ENCODE measurements at regions not wholly inside any gene's neighbourhood (a gene's known extent, or its start where the extent isn't known, plus 50 kb on each side); places are given as distances from the start of the nearest gene placed in this dataset.

DNA sequence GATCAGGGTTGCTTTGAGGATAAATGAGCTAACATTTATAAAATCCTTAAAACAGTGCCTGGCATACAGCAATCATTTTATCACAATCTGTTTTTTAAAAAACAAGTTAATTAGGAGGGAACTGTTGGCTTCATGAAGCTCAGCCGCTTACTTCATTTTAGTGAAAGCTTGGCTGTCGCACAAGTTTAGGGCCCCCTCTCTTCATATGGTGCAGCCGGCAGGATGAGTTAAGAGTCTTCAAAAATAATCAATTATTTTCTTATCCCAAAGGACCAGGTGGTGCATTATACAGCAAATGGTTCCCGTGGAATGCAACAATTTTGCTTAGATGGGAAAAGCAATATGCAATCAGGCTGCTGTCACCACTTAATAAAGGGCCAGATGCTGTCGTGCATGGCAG is 57.4 kb upstream of the PROKR2 start:
- TF ChIP-seq ZBTB33 (IDR thresholded peaks at IDR 0.05) (no peak), YY1 (IDR thresholded peaks at IDR 0.05) (no peak), TAF1 (conservative IDR thresholded peaks at IDR 0.05) (no peak), ATF3 (IDR thresholded peaks at IDR 0.05) (no peak), GABPA (IDR thresholded peaks at IDR 0.05 in 1 of 2, conservative IDR thresholded peaks at IDR 0.05 in 1 of 2) (no peak), RAD21 (IDR thresholded peaks at IDR 0.05) (no peak), SP1 (IDR thresholded peaks at IDR 0.05) (no peak), FOXA1 (IDR thresholded peaks at IDR 0.05) (no peak), EGR1 (IDR thresholded peaks at IDR 0.05; ENCODE audit: low read depth in 2 of 2) (no peak), HNF4G (IDR thresholded peaks at IDR 0.05) (no peak), JUND (IDR thresholded peaks at IDR 0.05) (no peak)
- TF ChIP-seq, protein P1, sequence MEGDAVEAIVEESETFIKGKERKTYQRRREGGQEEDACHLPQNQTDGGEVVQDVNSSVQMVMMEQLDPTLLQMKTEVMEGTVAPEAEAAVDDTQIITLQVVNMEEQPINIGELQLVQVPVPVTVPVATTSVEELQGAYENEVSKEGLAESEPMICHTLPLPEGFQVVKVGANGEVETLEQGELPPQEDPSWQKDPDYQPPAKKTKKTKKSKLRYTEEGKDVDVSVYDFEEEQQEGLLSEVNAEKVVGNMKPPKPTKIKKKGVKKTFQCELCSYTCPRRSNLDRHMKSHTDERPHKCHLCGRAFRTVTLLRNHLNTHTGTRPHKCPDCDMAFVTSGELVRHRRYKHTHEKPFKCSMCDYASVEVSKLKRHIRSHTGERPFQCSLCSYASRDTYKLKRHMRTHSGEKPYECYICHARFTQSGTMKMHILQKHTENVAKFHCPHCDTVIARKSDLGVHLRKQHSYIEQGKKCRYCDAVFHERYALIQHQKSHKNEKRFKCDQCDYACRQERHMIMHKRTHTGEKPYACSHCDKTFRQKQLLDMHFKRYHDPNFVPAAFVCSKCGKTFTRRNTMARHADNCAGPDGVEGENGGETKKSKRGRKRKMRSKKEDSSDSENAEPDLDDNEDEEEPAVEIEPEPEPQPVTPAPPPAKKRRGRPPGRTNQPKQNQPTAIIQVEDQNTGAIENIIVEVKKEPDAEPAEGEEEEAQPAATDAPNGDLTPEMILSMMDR (IDR thresholded peaks at IDR 0.05; ENCODE audit: low read depth, low read length, missing input control) = no peak
- TF ChIP-seq, protein P2, sequence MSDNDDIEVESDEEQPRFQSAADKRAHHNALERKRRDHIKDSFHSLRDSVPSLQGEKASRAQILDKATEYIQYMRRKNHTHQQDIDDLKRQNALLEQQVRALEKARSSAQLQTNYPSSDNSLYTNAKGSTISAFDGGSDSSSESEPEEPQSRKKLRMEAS (IDR thresholded peaks at IDR 0.05) = no peak
- TF ChIP-seq, protein P3, sequence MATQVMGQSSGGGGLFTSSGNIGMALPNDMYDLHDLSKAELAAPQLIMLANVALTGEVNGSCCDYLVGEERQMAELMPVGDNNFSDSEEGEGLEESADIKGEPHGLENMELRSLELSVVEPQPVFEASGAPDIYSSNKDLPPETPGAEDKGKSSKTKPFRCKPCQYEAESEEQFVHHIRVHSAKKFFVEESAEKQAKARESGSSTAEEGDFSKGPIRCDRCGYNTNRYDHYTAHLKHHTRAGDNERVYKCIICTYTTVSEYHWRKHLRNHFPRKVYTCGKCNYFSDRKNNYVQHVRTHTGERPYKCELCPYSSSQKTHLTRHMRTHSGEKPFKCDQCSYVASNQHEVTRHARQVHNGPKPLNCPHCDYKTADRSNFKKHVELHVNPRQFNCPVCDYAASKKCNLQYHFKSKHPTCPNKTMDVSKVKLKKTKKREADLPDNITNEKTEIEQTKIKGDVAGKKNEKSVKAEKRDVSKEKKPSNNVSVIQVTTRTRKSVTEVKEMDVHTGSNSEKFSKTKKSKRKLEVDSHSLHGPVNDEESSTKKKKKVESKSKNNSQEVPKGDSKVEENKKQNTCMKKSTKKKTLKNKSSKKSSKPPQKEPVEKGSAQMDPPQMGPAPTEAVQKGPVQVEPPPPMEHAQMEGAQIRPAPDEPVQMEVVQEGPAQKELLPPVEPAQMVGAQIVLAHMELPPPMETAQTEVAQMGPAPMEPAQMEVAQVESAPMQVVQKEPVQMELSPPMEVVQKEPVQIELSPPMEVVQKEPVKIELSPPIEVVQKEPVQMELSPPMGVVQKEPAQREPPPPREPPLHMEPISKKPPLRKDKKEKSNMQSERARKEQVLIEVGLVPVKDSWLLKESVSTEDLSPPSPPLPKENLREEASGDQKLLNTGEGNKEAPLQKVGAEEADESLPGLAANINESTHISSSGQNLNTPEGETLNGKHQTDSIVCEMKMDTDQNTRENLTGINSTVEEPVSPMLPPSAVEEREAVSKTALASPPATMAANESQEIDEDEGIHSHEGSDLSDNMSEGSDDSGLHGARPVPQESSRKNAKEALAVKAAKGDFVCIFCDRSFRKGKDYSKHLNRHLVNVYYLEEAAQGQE (IDR thresholded peaks at IDR 0.05) = no peak

Measured in liver (tissue), 3 donors.